Left lung (tissue), 4 donors: ENCODE measurements at regions not wholly inside any gene's neighbourhood (a gene's known extent, or its start where the extent isn't known, plus 50 kb on each side); places are given as distances from the start of the nearest gene placed in this dataset.
A peak's percentile ranks its signal among the peaks of the same experiment; 100 is the strongest.

Experiments
- ATAC-seq: fragments of 200-7000 bp; cut with Tn5 transposase; one replicate; pipeline ENCODE4 v1.9.1; 2020; ENCODE audit warnings: moderate library complexity
- DNase-seq, 4 donors: peaks; one replicate each; pipeline ENCODE4 v3.0.0-alpha.2; 2013 to 2020
- H3K27ac ChIP-seq, 2 donors: fragments of 200-600 bp; sonication (generic) in 1 of 2; one replicate each; pipeline versions ENCODE4 v1.5.0 to v1.8.0; 2020 to 2021
- H3K27me3 ChIP-seq, 2 donors: fragments of 200-600 bp; sonication (generic) in 1 of 2; one replicate each; pipeline versions ENCODE4 v1.5.0 to v1.8.0; 2020 to 2021
- H3K36me3 ChIP-seq, 2 donors: fragments of 200-600 bp; sonication (generic) in 1 of 2; one replicate each; pipeline versions ENCODE4 v1.5.0 to v1.8.0; 2020 to 2021
- H3K4me1 ChIP-seq, 2 donors: fragments of 200-600 bp; one replicate each; pipeline ENCODE4 v1.8.0; 2021
- H3K4me3 ChIP-seq, 2 donors: fragments of 200-600 bp; sonication (generic) in 1 of 2; one replicate each; pipeline versions ENCODE4 v1.5.0 to v1.8.0; 2020 to 2021; ENCODE audit warnings: mild to moderate bottlenecking in 1 of 2
- H3K9me3 ChIP-seq, 2 donors: fragments of 200-600 bp; sonication (generic) in 1 of 2; one replicate each; pipeline versions ENCODE4 v1.5.0 to v1.8.0; 2020 to 2021
- CTCF ChIP-seq, 2 donors: fragments of 200-600 bp; sonication (generic) in 1 of 2; IDR thresholded peaks; one replicate each; pipeline versions ENCODE4 v1.5.0 to v1.8.0; 2021; ENCODE audit warnings: antibody characterized with exemption in 2 of 2
- intact Hi-C, 2 donors: fragments of 100-400 bp; cut with DNase I; formaldehyde crosslinking; loops; one replicate each; pipeline versions ENCODE4 v1.11.2 to v1.14.2; 2022
- microRNA-seq, 2 donors: library from miRNA; unstranded; fragments of <30 nt; microRNA quantifications; one replicate each; pipeline ENCODE4, GENCODE V29; 2019
- donor health status: DM: no; HTN: yes; CAD: no.
- donor health status: DM: no; HTN: no; CAD: no.

GRCh38 chr2:10246370-10246769 lies 56.3 kb upstream of the HPCAL1 start:
- ATAC-seq (no peak), DNase-seq (peak in 2 of 4 donors; percentile 4 to 31)
- no peak overlapping the region for H3K4me3 ChIP-seq
- H3K4me1 ChIP-seq = no peaks in the 10 kb centered on the region
- H3K36me3 ChIP-seq = no peaks in the 10 kb centered on the region
- no peak overlapping the region for H3K27ac ChIP-seq
- no peak for TF ChIP-seq CTCF (IDR thresholded peaks at IDR 0.05)
- no peaks in the 10 kb centered on the region for H3K27me3 ChIP-seq
- intact Hi-C loops = no loop called here
- H3K9me3 ChIP-seq = peaks cover 0 to 19% of the 10 kb centered on the region in 2 donors

DNA sequence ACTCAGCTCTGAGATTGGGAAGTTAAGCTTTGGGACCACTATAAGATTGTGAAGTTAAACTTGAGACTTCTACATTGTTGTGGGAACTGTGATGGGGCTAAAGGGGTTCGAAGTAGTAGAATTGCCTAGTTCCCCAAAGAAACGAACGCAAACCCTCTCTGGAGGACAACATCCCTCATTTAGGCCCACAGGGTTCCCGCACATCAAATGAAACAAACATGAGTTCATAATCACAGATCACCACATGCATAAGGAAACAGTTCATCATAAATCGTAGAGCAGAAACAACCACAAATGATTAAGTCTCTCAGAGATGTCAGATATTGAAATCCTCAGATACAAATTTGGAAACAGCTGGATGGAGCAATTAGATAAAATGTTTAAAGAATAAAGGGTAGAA lies 55.9 kb upstream of the HPCAL1 start:
- no peaks in the 10 kb centered on the region for H3K36me3 ChIP-seq
- H3K27me3 ChIP-seq = no peaks in the 10 kb centered on the region
- TF ChIP-seq CTCF (IDR thresholded peaks at IDR 0.05) = no peak
- no peak for DNase-seq
- intact Hi-C loops = no loop called here
- no peaks in the 10 kb centered on the region for H3K4me1 ChIP-seq
- no peak overlapping the region for H3K4me3 ChIP-seq
- no peak for ATAC-seq
- peaks cover 0 to 19% of the 10 kb centered on the region in 2 donors for H3K9me3 ChIP-seq
- no peak overlapping the region for H3K27ac ChIP-seq

DNA sequence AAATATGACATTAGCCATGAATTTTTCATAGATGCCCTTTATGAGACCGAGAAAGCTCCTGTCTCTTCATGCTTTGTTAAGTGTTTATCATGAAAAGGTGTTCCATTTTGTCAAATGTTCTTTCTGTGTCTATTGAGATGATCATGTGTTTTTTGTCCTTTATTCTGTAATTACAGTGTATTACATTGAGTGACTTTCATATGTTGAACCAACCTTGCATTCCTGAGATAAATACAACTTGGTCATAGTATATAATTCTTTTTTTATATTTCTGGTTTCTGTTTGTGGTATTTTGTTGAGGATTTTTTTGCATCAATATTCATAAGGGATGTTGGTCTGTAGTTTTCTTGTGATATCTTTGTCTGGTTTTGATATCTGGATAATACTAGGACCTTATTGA lies 52.9 kb upstream of the HPCAL1 start:
- intact Hi-C loops = no loop called here
- Histone ChIP-seq H3K9me3 (peaks cover 0 to 19% of the 10 kb centered on the region in 2 donors), H3K27ac (no peak overlapping the region), H3K27me3 (no peaks in the 10 kb centered on the region), H3K4me3 (no peak overlapping the region), H3K4me1 (peaks cover 0 to 8% of the 10 kb centered on the region in 2 donors), H3K36me3 (no peaks in the 10 kb centered on the region)
- DNase-seq = no peak
- no peak for TF ChIP-seq CTCF (IDR thresholded peaks at IDR 0.05)
- no peak for ATAC-seq

- H3K9me3 ChIP-seq = peaks cover 0 to 19% of the 10 kb centered on the region in 2 donors
- DNase-seq (peak in 1 of 4 donors; percentile 4), ATAC-seq (no peak)
- H3K36me3 ChIP-seq = no peaks in the 10 kb centered on the region
- no peak overlapping the region for H3K27ac ChIP-seq
- no peaks in the 10 kb centered on the region for H3K27me3 ChIP-seq
- intact Hi-C loops = no loop called here
- TF ChIP-seq CTCF (IDR thresholded peaks at IDR 0.05) = no peak
- H3K4me3 ChIP-seq = no peak overlapping the region
- H3K4me1 ChIP-seq = peaks cover 0 to 8% of the 10 kb centered on the region in 2 donors
Observed at GRCh38 chr2:10252224-10252623, 50.5 kb upstream of the HPCAL1 start.

DNA sequence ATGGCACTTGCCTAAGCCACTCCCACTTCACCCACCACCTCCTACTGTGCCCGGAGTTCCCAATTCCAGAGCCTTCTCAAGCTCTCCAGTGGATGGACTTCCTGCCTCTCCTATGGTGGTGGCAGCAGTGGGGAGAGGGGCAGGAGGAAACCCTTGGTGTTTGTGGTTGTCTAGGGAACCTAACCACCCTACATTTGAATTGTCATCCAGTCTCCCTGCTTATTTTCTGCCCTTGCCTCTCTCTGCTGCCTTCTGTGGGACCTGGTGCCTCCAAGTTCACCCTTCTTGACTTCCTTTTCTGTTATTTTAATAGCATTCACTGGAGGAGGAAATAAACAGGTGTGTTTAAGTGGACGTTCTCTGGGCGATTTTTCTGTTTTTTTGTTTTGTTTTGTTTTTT lies 50.0 kb upstream of the HPCAL1 start:
- Histone ChIP-seq H3K9me3 (peaks cover 0 to 19% of the 10 kb centered on the region in 2 donors), H3K27ac (no peak overlapping the region), H3K4me1 (peaks cover 0 to 8% of the 10 kb centered on the region in 2 donors), H3K36me3 (no peaks in the 10 kb centered on the region), H3K27me3 (no peaks in the 10 kb centered on the region), H3K4me3 (no peak overlapping the region)
- ATAC-seq (no peak), DNase-seq (peak in 1 of 4 donors; percentile 16)
- intact Hi-C loops = no loop called here
- TF ChIP-seq CTCF (IDR thresholded peaks at IDR 0.05) = no peak

Small RNA genes lying in the stretch of these regions (microRNA-seq; reads per million reads assigned to microRNA genes)
- 0 reads per million in 2 donors for gene MIR4261
